ENCODE measurements at regions not wholly inside any gene's neighbourhood (a gene's known extent, or its start where the extent isn't known, plus 50 kb on each side); places are given as distances from the start of the nearest gene placed in this dataset.

- no peaks in the 10 kb centered on the region for H3K4me1 ChIP-seq (ENCODE audit: control insufficient read depth in 3 of 3, insufficient read depth in 3 of 3, low read length in 3 of 3)
- no peaks in the 10 kb centered on the region for H3K27me3 ChIP-seq (ENCODE audit: control insufficient read depth in 3 of 3, insufficient read depth in 3 of 3, low read length in 3 of 3)
- no peaks in the 10 kb centered on the region for H3K9me3 ChIP-seq (ENCODE audit: control insufficient read depth in 3 of 3, low read length in 3 of 3)
- no peak overlapping the region for H3K27ac ChIP-seq (ENCODE audit: low read depth, low read length)
- H3K4me3 ChIP-seq (ENCODE audit: low read length in 3 of 3) = no peak overlapping the region
- H3K9ac ChIP-seq (ENCODE audit: low read depth in 1 of 3, low read length in 3 of 3) = no peak overlapping the region
- no peaks in the 10 kb centered on the region for H3K36me3 ChIP-seq (ENCODE audit: control insufficient read depth in 3 of 3, insufficient read depth in 3 of 3, low read length in 3 of 3)
Measured at GRCh38 chr2:196337208-196337953, 166.0 kb upstream of the STK17B start.

GRCh38 chr2:196338440-196338839 is 167.1 kb upstream of the STK17B start:
- Histone ChIP-seq H3K4me1 (ENCODE audit: control insufficient read depth in 3 of 3, insufficient read depth in 3 of 3, low read length in 3 of 3) (no peaks in the 10 kb centered on the region), H3K4me3 (ENCODE audit: low read length in 3 of 3) (no peak overlapping the region), H3K27me3 (ENCODE audit: control insufficient read depth in 3 of 3, insufficient read depth in 3 of 3, low read length in 3 of 3) (no peaks in the 10 kb centered on the region), H3K9ac (ENCODE audit: low read depth in 1 of 3, low read length in 3 of 3) (no peak overlapping the region), H3K27ac (ENCODE audit: low read depth, low read length) (no peak overlapping the region), H3K9me3 (ENCODE audit: control insufficient read depth in 3 of 3, low read length in 3 of 3) (no peaks in the 10 kb centered on the region), H3K36me3 (ENCODE audit: control insufficient read depth in 3 of 3, insufficient read depth in 3 of 3, low read length in 3 of 3) (no peaks in the 10 kb centered on the region)

GRCh38 chr2:196341277-196341841 is 170.0 kb upstream of the STK17B start:
- no peaks in the 10 kb centered on the region for H3K4me1 ChIP-seq (ENCODE audit: control insufficient read depth in 3 of 3, insufficient read depth in 3 of 3, low read length in 3 of 3)
- H3K27me3 ChIP-seq (ENCODE audit: control insufficient read depth in 3 of 3, insufficient read depth in 3 of 3, low read length in 3 of 3) = no peaks in the 10 kb centered on the region
- no peak overlapping the region for H3K27ac ChIP-seq (ENCODE audit: low read depth, low read length)
- no peaks in the 10 kb centered on the region for H3K9me3 ChIP-seq (ENCODE audit: control insufficient read depth in 3 of 3, low read length in 3 of 3)
- no peak overlapping the region for H3K4me3 ChIP-seq (ENCODE audit: low read length in 3 of 3)
- no peaks in the 10 kb centered on the region for H3K36me3 ChIP-seq (ENCODE audit: control insufficient read depth in 3 of 3, insufficient read depth in 3 of 3, low read length in 3 of 3)
- H3K9ac ChIP-seq (ENCODE audit: low read depth in 1 of 3, low read length in 3 of 3) = no peak overlapping the region

GRCh38 chr2:196344397-196344796 is 173.0 kb upstream of the STK17B start:
- Histone ChIP-seq H3K27ac (ENCODE audit: low read depth, low read length) (no peak overlapping the region), H3K4me3 (ENCODE audit: low read length in 3 of 3) (no peak overlapping the region), H3K27me3 (ENCODE audit: control insufficient read depth in 3 of 3, insufficient read depth in 3 of 3, low read length in 3 of 3) (no peaks in the 10 kb centered on the region), H3K4me1 (ENCODE audit: control insufficient read depth in 3 of 3, insufficient read depth in 3 of 3, low read length in 3 of 3) (no peaks in the 10 kb centered on the region), H3K9me3 (ENCODE audit: control insufficient read depth in 3 of 3, low read length in 3 of 3) (no peaks in the 10 kb centered on the region), H3K9ac (ENCODE audit: low read depth in 1 of 3, low read length in 3 of 3) (no peak overlapping the region), H3K36me3 (ENCODE audit: control insufficient read depth in 3 of 3, insufficient read depth in 3 of 3, low read length in 3 of 3) (no peaks in the 10 kb centered on the region)

GRCh38 chr2:196353717-196354116 is 182.3 kb upstream of the STK17B start:
- Histone ChIP-seq H3K9me3 (ENCODE audit: control insufficient read depth in 3 of 3, low read length in 3 of 3) (peaks cover 0 to 3% (median 0%) of the 10 kb centered on the region in 3 donors), H3K27me3 (ENCODE audit: control insufficient read depth in 3 of 3, insufficient read depth in 3 of 3, low read length in 3 of 3) (no peaks in the 10 kb centered on the region), H3K27ac (ENCODE audit: low read depth, low read length) (no peak overlapping the region), H3K36me3 (ENCODE audit: control insufficient read depth in 3 of 3, insufficient read depth in 3 of 3, low read length in 3 of 3) (no peaks in the 10 kb centered on the region), H3K9ac (ENCODE audit: low read depth in 1 of 3, low read length in 3 of 3) (no peak overlapping the region), H3K4me1 (ENCODE audit: control insufficient read depth in 3 of 3, insufficient read depth in 3 of 3, low read length in 3 of 3) (no peaks in the 10 kb centered on the region), H3K4me3 (ENCODE audit: low read length in 3 of 3) (no peak overlapping the region)

GRCh38 chr2:196354186-196354585 is 182.8 kb upstream of the STK17B start:
- Histone ChIP-seq H3K27me3 (ENCODE audit: control insufficient read depth in 3 of 3, insufficient read depth in 3 of 3, low read length in 3 of 3) (no peaks in the 10 kb centered on the region), H3K27ac (ENCODE audit: low read depth, low read length) (no peak overlapping the region), H3K4me1 (ENCODE audit: control insufficient read depth in 3 of 3, insufficient read depth in 3 of 3, low read length in 3 of 3) (no peaks in the 10 kb centered on the region), H3K36me3 (ENCODE audit: control insufficient read depth in 3 of 3, insufficient read depth in 3 of 3, low read length in 3 of 3) (no peaks in the 10 kb centered on the region), H3K4me3 (ENCODE audit: low read length in 3 of 3) (no peak overlapping the region), H3K9me3 (ENCODE audit: control insufficient read depth in 3 of 3, low read length in 3 of 3) (peaks cover 0 to 3% (median 0%) of the 10 kb centered on the region in 3 donors), H3K9ac (ENCODE audit: low read depth in 1 of 3, low read length in 3 of 3) (no peak overlapping the region)

GRCh38 chr2:196356332-196356731 is 185.0 kb upstream of the STK17B start:
- Histone ChIP-seq H3K36me3 (ENCODE audit: control insufficient read depth in 3 of 3, insufficient read depth in 3 of 3, low read length in 3 of 3) (no peaks in the 10 kb centered on the region), H3K4me1 (ENCODE audit: control insufficient read depth in 3 of 3, insufficient read depth in 3 of 3, low read length in 3 of 3) (no peaks in the 10 kb centered on the region), H3K27ac (ENCODE audit: low read depth, low read length) (no peak overlapping the region), H3K27me3 (ENCODE audit: control insufficient read depth in 3 of 3, insufficient read depth in 3 of 3, low read length in 3 of 3) (no peaks in the 10 kb centered on the region), H3K9me3 (ENCODE audit: control insufficient read depth in 3 of 3, low read length in 3 of 3) (peaks cover 0 to 3% (median 0%) of the 10 kb centered on the region in 3 donors), H3K9ac (ENCODE audit: low read depth in 1 of 3, low read length in 3 of 3) (no peak overlapping the region), H3K4me3 (ENCODE audit: low read length in 3 of 3) (no peak overlapping the region)

GRCh38 chr2:196360650-196361049 is 189.3 kb upstream of the STK17B start:
- no peak overlapping the region for H3K27ac ChIP-seq (ENCODE audit: low read depth, low read length)
- H3K27me3 ChIP-seq (ENCODE audit: control insufficient read depth in 3 of 3, insufficient read depth in 3 of 3, low read length in 3 of 3) = no peaks in the 10 kb centered on the region
- no peaks in the 10 kb centered on the region for H3K4me1 ChIP-seq (ENCODE audit: control insufficient read depth in 3 of 3, insufficient read depth in 3 of 3, low read length in 3 of 3)
- no peaks in the 10 kb centered on the region for H3K36me3 ChIP-seq (ENCODE audit: control insufficient read depth in 3 of 3, insufficient read depth in 3 of 3, low read length in 3 of 3)
- no peak overlapping the region for H3K9ac ChIP-seq (ENCODE audit: low read depth in 1 of 3, low read length in 3 of 3)
- no peak overlapping the region for H3K4me3 ChIP-seq (ENCODE audit: low read length in 3 of 3)
- no peaks in the 10 kb centered on the region for H3K9me3 ChIP-seq (ENCODE audit: control insufficient read depth in 3 of 3, low read length in 3 of 3)

- H3K36me3 ChIP-seq (ENCODE audit: control insufficient read depth in 3 of 3, insufficient read depth in 3 of 3, low read length in 3 of 3) = no peaks in the 10 kb centered on the region
- H3K9ac ChIP-seq (ENCODE audit: low read depth in 1 of 3, low read length in 3 of 3) = no peak overlapping the region
- H3K4me3 ChIP-seq (ENCODE audit: low read length in 3 of 3) = no peak overlapping the region
- no peak overlapping the region for H3K27ac ChIP-seq (ENCODE audit: low read depth, low read length)
- H3K4me1 ChIP-seq (ENCODE audit: control insufficient read depth in 3 of 3, insufficient read depth in 3 of 3, low read length in 3 of 3) = no peaks in the 10 kb centered on the region
- no peaks in the 10 kb centered on the region for H3K27me3 ChIP-seq (ENCODE audit: control insufficient read depth in 3 of 3, insufficient read depth in 3 of 3, low read length in 3 of 3)
- H3K9me3 ChIP-seq (ENCODE audit: control insufficient read depth in 3 of 3, low read length in 3 of 3) = no peaks in the 10 kb centered on the region
Measured at GRCh38 chr2:196361606-196362326, 190.4 kb upstream of the STK17B start.

- Histone ChIP-seq H3K27ac (ENCODE audit: low read depth, low read length) (no peak overlapping the region), H3K36me3 (ENCODE audit: control insufficient read depth in 3 of 3, insufficient read depth in 3 of 3, low read length in 3 of 3) (no peaks in the 10 kb centered on the region), H3K4me3 (ENCODE audit: low read length in 3 of 3) (no peak overlapping the region), H3K4me1 (ENCODE audit: control insufficient read depth in 3 of 3, insufficient read depth in 3 of 3, low read length in 3 of 3) (no peaks in the 10 kb centered on the region), H3K9me3 (ENCODE audit: control insufficient read depth in 3 of 3, low read length in 3 of 3) (no peaks in the 10 kb centered on the region), H3K9ac (ENCODE audit: low read depth in 1 of 3, low read length in 3 of 3) (no peak overlapping the region), H3K27me3 (ENCODE audit: control insufficient read depth in 3 of 3, insufficient read depth in 3 of 3, low read length in 3 of 3) (no peaks in the 10 kb centered on the region)
Measured at GRCh38 chr2:196362973-196363549, 191.7 kb upstream of the STK17B start.
